Chondrocyte (in vitro differentiated cells): ENCODE measurements at regions not wholly inside any gene's neighbourhood (a gene's known extent, or its start where the extent isn't known, plus 50 kb on each side); places are given as distances from the start of the nearest gene placed in this dataset.
"Not testable (repeated sequence)": the region's sequence is repeated elsewhere in the genome, so short reads cannot be mapped to it uniquely, and the experiment has no call there.

Experiments used
- DNase-seq: peaks from one replicate; pipeline ENCODE4 v3.0.0; 2021; ENCODE audit warnings: mixed read lengths, low spot score
- H3K27ac Mint-ChIP-seq: one replicate; pipeline ENCODE4 v1.8.0; 2021; ENCODE audit warnings: mild to moderate bottlenecking, moderate library complexity, mixed read lengths; ENCODE audit not compliant: unreplicated experiment
- H3K27me3 Mint-ChIP-seq: 2 replicates; pipeline ENCODE4 v1.8.0; 2021; ENCODE audit warnings: low read depth, mixed read lengths
- H3K36me3 Mint-ChIP-seq: 2 replicates; pipeline ENCODE4 v1.8.0; 2021; ENCODE audit warnings: low read depth, mixed read lengths
- H3K4me1 Mint-ChIP-seq: 2 replicates; pipeline ENCODE4 v1.8.0; 2021; ENCODE audit warnings: low read depth, mild to moderate bottlenecking, mixed read lengths
- H3K4me3 Mint-ChIP-seq: one replicate; pipeline ENCODE4 v1.8.0; 2021; ENCODE audit warnings: mild to moderate bottlenecking, moderate library complexity, mixed read lengths; ENCODE audit not compliant: unreplicated experiment
- H3K9me3 Mint-ChIP-seq: 2 replicates; pipeline ENCODE4 v1.8.0; 2021; ENCODE audit warnings: low read depth, mixed read lengths
- CTCF ChIP-seq: fragments of 200-600 bp; sonication (generic); IDR thresholded peaks from 2 replicates; pipeline ENCODE4 v1.5.0; 2021; ENCODE audit warnings: antibody characterized with exemption, mild to moderate bottlenecking, moderate library complexity

- Mint-ChIP-seq H3K27me3 (no peaks in the 10 kb centered on the region), H3K9me3 (peaks cover 5% of the 10 kb centered on the region), H3K27ac (no peak overlapping the region), H3K4me3 (no peak overlapping the region), H3K4me1 (peaks cover 18% of the 10 kb centered on the region), H3K36me3 (no peaks in the 10 kb centered on the region)
- no peak for TF ChIP-seq CTCF
- DNase-seq = no peak
Measured at GRCh38 chrX:22855693-22856092, 144.1 kb upstream of the DDX53 start.

DNA sequence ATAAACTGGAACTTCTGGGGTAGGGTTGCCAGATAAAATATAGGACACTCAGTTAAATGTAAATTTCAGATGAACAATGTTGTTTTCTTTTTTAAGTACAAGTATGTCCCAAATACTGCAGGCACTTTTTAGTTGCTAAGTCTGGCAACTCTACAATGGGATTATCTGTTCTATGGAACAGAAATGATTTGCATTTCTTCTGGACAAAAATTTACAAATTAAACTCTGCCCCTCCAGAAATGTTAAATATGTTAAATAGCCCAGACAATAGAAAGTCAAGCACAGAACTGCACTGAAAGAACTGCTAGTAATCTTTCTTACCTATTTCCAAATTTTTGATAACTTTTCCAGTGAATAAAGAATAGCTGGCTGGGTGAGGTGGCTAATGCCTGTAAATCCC, 140.1 kb upstream of the DDX53 start:
- no peak for TF ChIP-seq CTCF
- no peak for DNase-seq
- Mint-ChIP-seq H3K4me3 (no peak overlapping the region), H3K4me1 (peaks cover 17% of the 10 kb centered on the region), H3K27ac (no peak overlapping the region), H3K27me3 (no peaks in the 10 kb centered on the region), H3K9me3 (peaks cover 3% of the 10 kb centered on the region), H3K36me3 (no peaks in the 10 kb centered on the region)

- H3K4me1 Mint-ChIP-seq, H3K27ac Mint-ChIP-seq, H3K27me3 Mint-ChIP-seq, H3K36me3 Mint-ChIP-seq, DNase-seq, H3K4me3 Mint-ChIP-seq: not testable (repeated sequence)
- H3K9me3 Mint-ChIP-seq = peaks cover 40% of the 10 kb centered on the region
Measured at GRCh38 chrX:22866801-22867200, 133.0 kb upstream of the DDX53 start.

DNA sequence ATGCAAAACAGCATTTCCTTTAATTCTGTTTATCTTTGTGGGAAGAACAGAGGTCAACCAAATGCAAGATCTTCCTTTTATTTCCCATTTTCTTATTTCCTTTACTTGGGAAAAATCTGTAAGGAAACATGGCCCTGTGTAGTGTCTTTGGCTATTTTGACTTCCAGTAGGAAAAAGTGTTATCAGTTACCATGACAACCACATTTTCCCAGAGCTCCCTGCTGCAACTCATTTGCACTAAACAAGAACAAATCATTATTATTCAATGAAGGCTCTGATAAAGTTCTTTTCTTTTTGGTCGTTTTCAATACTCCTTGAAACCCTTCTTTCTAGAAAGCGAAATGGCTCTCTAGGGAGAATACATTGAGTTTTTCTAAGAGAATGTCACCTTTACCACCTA, 117.2 kb upstream of the DDX53 start:
- Mint-ChIP-seq H3K4me1 (no peaks in the 10 kb centered on the region), H3K27me3 (peaks cover 14% of the 10 kb centered on the region), H3K4me3 (no peak overlapping the region), H3K9me3 (no peaks in the 10 kb centered on the region), H3K36me3 (no peaks in the 10 kb centered on the region), H3K27ac (no peak overlapping the region)
- no peak for TF ChIP-seq CTCF
- DNase-seq = no peak

DNA sequence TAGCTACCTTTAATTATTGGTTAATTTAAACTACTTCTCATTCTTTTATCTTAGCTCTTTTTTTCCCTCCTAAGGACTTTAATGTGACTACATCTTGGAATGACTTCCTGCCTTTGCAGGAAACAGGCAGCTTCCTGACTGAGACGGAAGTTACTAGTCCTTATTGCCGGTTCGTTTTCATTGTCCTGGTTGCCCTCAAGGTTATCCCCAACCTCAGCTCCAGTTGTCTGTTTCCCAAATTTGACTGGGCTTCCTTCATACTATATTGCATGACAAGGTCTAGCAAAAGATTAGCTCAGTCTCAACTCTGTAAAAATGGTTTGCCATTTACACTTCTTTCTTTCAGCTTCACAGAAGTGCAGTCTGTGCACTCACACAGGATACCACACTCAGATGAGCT, 109.9 kb upstream of the DDX53 start:
- no peaks in the 10 kb centered on the region for H3K9me3 Mint-ChIP-seq
- DNase-seq = no peak
- no peaks in the 10 kb centered on the region for H3K4me1 Mint-ChIP-seq
- H3K4me3 Mint-ChIP-seq = no peak overlapping the region
- no peak overlapping the region for H3K27ac Mint-ChIP-seq
- H3K36me3 Mint-ChIP-seq = no peaks in the 10 kb centered on the region
- no peak for TF ChIP-seq CTCF
- peaks cover 3% of the 10 kb centered on the region for H3K27me3 Mint-ChIP-seq

DNA sequence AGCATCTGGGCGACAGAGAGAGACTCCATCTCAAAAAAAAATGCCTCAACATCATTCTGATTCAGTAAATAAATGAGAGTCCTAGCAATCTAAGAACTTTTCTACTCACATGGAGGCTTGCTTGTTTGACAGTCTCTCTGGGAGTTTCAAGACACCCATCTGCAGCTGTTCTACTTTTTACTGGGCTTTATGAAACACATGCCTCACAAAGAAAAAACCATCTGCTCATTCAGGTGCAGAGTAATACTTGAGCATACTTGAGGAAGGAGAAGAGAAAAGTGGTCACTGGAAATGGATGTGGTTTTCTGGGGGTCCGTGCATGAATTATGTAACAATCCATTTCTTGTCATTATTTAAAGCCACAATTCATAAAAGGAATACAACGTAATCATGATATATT, 87.1 kb upstream of the DDX53 start:
- Mint-ChIP-seq H3K36me3 (no peaks in the 10 kb centered on the region), H3K27ac (no peak overlapping the region), H3K4me1 (no peaks in the 10 kb centered on the region), H3K9me3 (peaks cover 5% of the 10 kb centered on the region), H3K4me3 (no peak overlapping the region), H3K27me3 (peaks cover 8% of the 10 kb centered on the region)
- no peak for DNase-seq
- no peak for TF ChIP-seq CTCF
